Mononuclear cell (primary cell): ENCODE measurements at regions not wholly inside any gene's neighbourhood (a gene's known extent, or its start where the extent isn't known, plus 50 kb on each side); places are given as distances from the start of the nearest gene placed in this dataset.
"Not testable (repeated sequence)": the region's sequence is repeated elsewhere in the genome, so short reads cannot be mapped to it uniquely, and the experiment has no call there.

ENCODE experiments used
- H3K27me3 ChIP-seq: 2 replicates; pipeline ENCODE4 v1.6.0; 2011; ENCODE audit warnings: low read length, control low read depth; ENCODE audit not compliant: insufficient read depth
- H3K4me1 ChIP-seq: 2 replicates; pipeline ENCODE4 v1.5.1; 2011; ENCODE audit warnings: mild to moderate bottlenecking, low read length, control low read depth; ENCODE audit not compliant: insufficient read depth
- H3K4me3 ChIP-seq: 2 replicates; pipeline ENCODE4 v1.5.1; 2011; ENCODE audit warnings: mild to moderate bottlenecking, low read length, moderate library complexity
- H3K9me3 ChIP-seq: 2 replicates; pipeline ENCODE4 v1.5.1; 2011; ENCODE audit warnings: low read depth, mild to moderate bottlenecking, control low read depth, low read length

- H3K9me3 ChIP-seq: no peaks in the 10 kb centered on the region
- no peaks in the 10 kb centered on the region for H3K4me1 ChIP-seq
- H3K4me3 ChIP-seq: no peak overlapping the region
- H3K27me3 ChIP-seq: no peaks in the 10 kb centered on the region
Measured at GRCh38 chr12:128025589-128026245, 241.3 kb upstream of the TMEM132C start.

- Histone ChIP-seq H3K4me3 (no peak overlapping the region), H3K27me3 (no peaks in the 10 kb centered on the region), H3K4me1 (no peaks in the 10 kb centered on the region), H3K9me3 (no peaks in the 10 kb centered on the region)
Measured at GRCh38 chr12:128026696-128027574, 240.0 kb upstream of the TMEM132C start.

- H3K27me3 ChIP-seq: no peaks in the 10 kb centered on the region
- H3K4me1 ChIP-seq: no peaks in the 10 kb centered on the region
- no peak overlapping the region for H3K4me3 ChIP-seq
- H3K9me3 ChIP-seq: no peaks in the 10 kb centered on the region
Measured at GRCh38 chr12:128033473-128033872, 233.5 kb upstream of the TMEM132C start.

GRCh38 chr12:128040971-128041370, 226.0 kb upstream of the TMEM132C start:
- Histone ChIP-seq H3K9me3 (no peaks in the 10 kb centered on the region), H3K27me3 (no peaks in the 10 kb centered on the region), H3K4me1 (no peaks in the 10 kb centered on the region), H3K4me3 (no peak overlapping the region)

GRCh38 chr12:128042283-128042682, 224.7 kb upstream of the TMEM132C start:
- not testable (repeated sequence) for H3K9me3 ChIP-seq, H3K27me3 ChIP-seq, H3K4me1 ChIP-seq, H3K4me3 ChIP-seq

- Histone ChIP-seq H3K4me1 (no peaks in the 10 kb centered on the region), H3K27me3 (no peaks in the 10 kb centered on the region), H3K9me3 (no peaks in the 10 kb centered on the region), H3K4me3 (no peak overlapping the region)
Measured at GRCh38 chr12:128042825-128043224, 224.1 kb upstream of the TMEM132C start.

GRCh38 chr12:128043317-128043716, 223.7 kb upstream of the TMEM132C start:
- H3K4me3 ChIP-seq: no peak overlapping the region
- no peaks in the 10 kb centered on the region for H3K27me3 ChIP-seq
- no peaks in the 10 kb centered on the region for H3K4me1 ChIP-seq
- H3K9me3 ChIP-seq: no peaks in the 10 kb centered on the region

GRCh38 chr12:128047266-128048060, 219.5 kb upstream of the TMEM132C start:
- no peaks in the 10 kb centered on the region for H3K27me3 ChIP-seq
- H3K4me1 ChIP-seq: no peaks in the 10 kb centered on the region
- no peak overlapping the region for H3K4me3 ChIP-seq
- H3K9me3 ChIP-seq: no peaks in the 10 kb centered on the region

- Histone ChIP-seq H3K27me3 (no peaks in the 10 kb centered on the region), H3K4me3 (no peak overlapping the region), H3K4me1 (no peaks in the 10 kb centered on the region), H3K9me3 (no peaks in the 10 kb centered on the region)
Measured at GRCh38 chr12:128052331-128052730, 214.6 kb upstream of the TMEM132C start.

- no peaks in the 10 kb centered on the region for H3K27me3 ChIP-seq
- no peaks in the 10 kb centered on the region for H3K4me1 ChIP-seq
- no peak overlapping the region for H3K4me3 ChIP-seq
- no peaks in the 10 kb centered on the region for H3K9me3 ChIP-seq
Measured at GRCh38 chr12:128052777-128053176, 214.2 kb upstream of the TMEM132C start.

GRCh38 chr12:128055567-128055966, 211.4 kb upstream of the TMEM132C start:
- H3K27me3 ChIP-seq: no peaks in the 10 kb centered on the region
- no peak overlapping the region for H3K4me3 ChIP-seq
- H3K9me3 ChIP-seq: no peaks in the 10 kb centered on the region
- no peaks in the 10 kb centered on the region for H3K4me1 ChIP-seq

- H3K4me1 ChIP-seq: no peaks in the 10 kb centered on the region
- no peaks in the 10 kb centered on the region for H3K9me3 ChIP-seq
- no peak overlapping the region for H3K4me3 ChIP-seq
- H3K27me3 ChIP-seq: no peaks in the 10 kb centered on the region
Measured at GRCh38 chr12:128056136-128056801, 210.7 kb upstream of the TMEM132C start.

- Histone ChIP-seq H3K27me3 (no peaks in the 10 kb centered on the region), H3K4me1 (no peaks in the 10 kb centered on the region), H3K9me3 (no peaks in the 10 kb centered on the region), H3K4me3 (no peak overlapping the region)
Measured at GRCh38 chr12:128057586-128057985, 209.4 kb upstream of the TMEM132C start.

GRCh38 chr12:128059621-128060370, 207.2 kb upstream of the TMEM132C start:
- H3K4me1 ChIP-seq: no peaks in the 10 kb centered on the region
- no peaks in the 10 kb centered on the region for H3K27me3 ChIP-seq
- H3K9me3 ChIP-seq: no peaks in the 10 kb centered on the region
- H3K4me3 ChIP-seq: no peak overlapping the region
